GM18498 (cell line): ENCODE measurements at regions not wholly inside any gene's neighbourhood (a gene's known extent, or its start where the extent isn't known, plus 50 kb on each side); places are given as distances from the start of the nearest gene placed in this dataset.

Source experiments
- ATAC-seq: cut with Tn5 transposase; IDR thresholded peaks from one replicate; pipeline ENCODE4 v1.9.1; 2021; ENCODE audit warnings: mild to moderate bottlenecking, moderate library complexity; ENCODE audit not compliant: unreplicated experiment

- ATAC-seq, result no peak
Observed at GRCh38 chr4:56099378-56099786, 150.6 kb downstream of the CEP135 start.

DNA sequence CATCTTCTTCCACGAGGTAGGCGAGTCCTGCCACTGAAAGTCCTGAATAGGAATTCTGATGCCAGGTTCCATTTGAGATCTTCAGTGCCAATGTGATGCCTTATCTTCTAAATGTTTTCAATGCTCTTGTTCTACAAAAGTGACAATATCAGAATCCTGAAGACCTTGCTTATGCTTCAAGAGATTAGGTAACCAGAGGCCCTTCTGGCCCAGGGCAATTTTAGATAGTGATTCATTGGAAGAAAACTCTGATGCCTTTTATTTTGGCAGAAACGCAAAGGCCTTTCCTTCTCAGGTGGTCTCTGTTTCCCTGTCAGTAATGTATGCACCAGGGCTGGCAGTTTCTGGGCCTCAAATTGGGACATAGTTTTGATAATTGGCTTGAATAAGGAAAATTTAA lies 144.8 kb downstream of the CEP135 start:
- ATAC-seq, result no peak

- ATAC-seq, result no peak
Observed at GRCh38 chr4:56092540-56092939, 143.8 kb downstream of the CEP135 start.

DNA sequence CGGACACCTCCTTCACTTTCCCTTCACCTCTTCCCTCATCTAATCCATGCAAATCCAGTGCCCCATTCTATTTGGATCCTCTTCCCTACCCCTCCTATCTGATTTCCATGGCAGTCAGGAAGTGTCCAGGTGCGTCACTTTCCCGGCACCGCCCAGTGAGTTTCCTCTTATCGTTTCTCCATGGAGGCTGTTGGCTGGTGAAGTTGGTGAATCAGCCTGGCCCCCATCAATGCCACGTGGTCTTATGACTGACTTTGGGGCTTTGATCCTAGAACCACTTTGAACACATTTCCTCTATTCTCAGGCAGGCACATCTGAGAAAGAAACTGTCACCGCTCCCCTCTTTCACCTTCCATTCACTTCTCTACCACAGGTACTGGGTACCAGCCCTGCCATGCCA lies 137.8 kb downstream of the CEP135 start:
- no peak for ATAC-seq

GRCh38 chr4:56086073-56086541 lies 137.4 kb downstream of the CEP135 start:
- no peak for ATAC-seq

GRCh38 chr4:56085275-56085674 lies 136.5 kb downstream of the CEP135 start:
- no peak for ATAC-seq

GRCh38 chr4:56084851-56085250 lies 136.1 kb downstream of the CEP135 start:
- ATAC-seq, result no peak
